ENCODE measurements at regions not wholly inside any gene's neighbourhood (a gene's known extent, or its start where the extent isn't known, plus 50 kb on each side); places are given as distances from the start of the nearest gene placed in this dataset.

DNA sequence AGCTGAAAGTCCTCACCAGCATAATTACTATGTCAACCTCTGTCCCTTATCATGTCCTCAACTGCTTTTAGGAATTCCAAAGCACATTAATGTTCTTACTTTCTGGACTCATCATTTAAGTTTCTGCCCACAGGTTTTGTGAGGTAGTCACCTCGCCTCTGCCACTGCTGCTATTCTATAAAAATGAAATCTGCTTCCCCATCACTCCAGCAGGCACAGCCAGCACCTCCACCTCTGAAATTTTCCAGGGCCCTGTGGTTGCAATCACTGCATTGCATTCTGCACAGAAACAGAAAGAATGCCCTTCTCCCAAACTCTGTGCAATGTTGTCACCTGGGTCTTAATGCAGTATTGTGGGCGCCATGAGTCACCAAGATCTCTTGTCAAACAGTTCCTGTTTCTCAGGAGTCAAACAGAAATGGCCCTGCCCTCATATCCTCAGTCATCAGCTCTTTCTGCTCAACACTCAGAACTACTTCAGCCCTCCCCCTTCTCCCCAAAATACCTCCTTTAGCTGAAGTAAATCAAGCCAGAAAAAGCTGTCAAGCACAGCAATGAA lies 529.2 kb upstream of the NBEA start:
- Histone ChIP-seq H3K9ac (ENCODE audit: low read depth, low read length) (no peak overlapping the region), H3K27ac (ENCODE audit: low read length) (no peak overlapping the region)

DNA sequence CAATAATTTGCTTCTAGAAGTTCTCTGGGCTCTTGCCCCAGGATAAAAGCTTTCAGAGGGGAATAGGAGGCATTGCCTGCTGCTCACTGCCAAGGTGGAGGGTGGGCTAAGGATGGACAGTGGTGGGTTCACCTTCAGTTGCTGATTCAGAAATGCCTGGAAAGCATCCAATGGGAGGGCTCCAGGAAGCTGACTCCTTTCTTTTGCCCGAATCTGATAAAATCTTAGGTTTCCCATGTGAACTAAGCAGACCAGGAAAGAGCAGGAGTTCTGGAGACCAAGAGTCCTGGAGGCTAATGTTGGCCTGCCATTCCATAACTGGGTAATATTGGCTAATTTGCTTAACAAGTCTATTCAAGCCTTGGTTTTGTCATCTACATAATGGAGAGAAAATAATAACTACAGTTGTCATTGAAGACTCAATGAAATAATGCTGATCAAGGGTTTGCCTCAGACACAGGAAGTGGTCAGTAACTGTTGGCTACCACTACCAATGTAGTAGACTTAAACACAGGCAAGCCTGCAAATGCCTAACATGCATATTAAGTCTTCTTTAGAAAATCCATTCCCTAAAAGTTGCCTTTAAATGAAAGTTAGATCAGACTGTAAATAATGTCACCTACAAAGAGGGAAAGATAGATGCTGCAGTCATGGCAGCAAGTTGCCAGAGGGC lies 528.4 kb upstream of the NBEA start:
- no peaks in the 10 kb centered on the region for H3K36me3 ChIP-seq (ENCODE audit: insufficient read depth, low read depth, low read length)
- no peak overlapping the region for H3K4me3 ChIP-seq (ENCODE audit: low read length)
- no peaks in the 10 kb centered on the region for H3K9me3 ChIP-seq (ENCODE audit: insufficient read depth, low read depth, low read length)
- no peak overlapping the region for H3K9ac ChIP-seq (ENCODE audit: low read depth, low read length)
- no peaks in the 10 kb centered on the region for H3K4me1 ChIP-seq (ENCODE audit: insufficient read depth, low read length)
- H3K27me3 ChIP-seq (ENCODE audit: insufficient read depth, low read length): no peaks in the 10 kb centered on the region
- no peak overlapping the region for H3K27ac ChIP-seq (ENCODE audit: low read length)

More for the DNA sequence above, 529.2 kb upstream of the NBEA start:
- Histone ChIP-seq H3K4me3 (ENCODE audit: low read length) (no peak overlapping the region), H3K27me3 (ENCODE audit: insufficient read depth, low read length) (no peaks in the 10 kb centered on the region), H3K36me3 (ENCODE audit: insufficient read depth, low read depth, low read length) (no peaks in the 10 kb centered on the region), H3K9me3 (ENCODE audit: insufficient read depth, low read depth, low read length) (no peaks in the 10 kb centered on the region), H3K4me1 (ENCODE audit: insufficient read depth, low read length) (no peaks in the 10 kb centered on the region)

GRCh38 chr13:34414616-34415015 lies 527.5 kb upstream of the NBEA start:
- Histone ChIP-seq H3K36me3 (ENCODE audit: insufficient read depth, low read depth, low read length) (no peaks in the 10 kb centered on the region), H3K4me1 (ENCODE audit: insufficient read depth, low read length) (no peaks in the 10 kb centered on the region), H3K4me3 (ENCODE audit: low read length) (no peak overlapping the region), H3K27ac (ENCODE audit: low read length) (no peak overlapping the region), H3K9ac (ENCODE audit: low read depth, low read length) (no peak overlapping the region), H3K27me3 (ENCODE audit: insufficient read depth, low read length) (no peaks in the 10 kb centered on the region), H3K9me3 (ENCODE audit: insufficient read depth, low read depth, low read length) (no peaks in the 10 kb centered on the region)

- Histone ChIP-seq H3K9me3 (ENCODE audit: insufficient read depth, low read depth, low read length) (no peaks in the 10 kb centered on the region), H3K36me3 (ENCODE audit: insufficient read depth, low read depth, low read length) (no peaks in the 10 kb centered on the region), H3K4me1 (ENCODE audit: insufficient read depth, low read length) (no peaks in the 10 kb centered on the region), H3K27me3 (ENCODE audit: insufficient read depth, low read length) (no peaks in the 10 kb centered on the region), H3K4me3 (ENCODE audit: low read length) (no peak overlapping the region), H3K27ac (ENCODE audit: low read length) (no peak overlapping the region), H3K9ac (ENCODE audit: low read depth, low read length) (no peak overlapping the region)
Measured at GRCh38 chr13:34416971-34417380, 525.1 kb upstream of the NBEA start.

DNA sequence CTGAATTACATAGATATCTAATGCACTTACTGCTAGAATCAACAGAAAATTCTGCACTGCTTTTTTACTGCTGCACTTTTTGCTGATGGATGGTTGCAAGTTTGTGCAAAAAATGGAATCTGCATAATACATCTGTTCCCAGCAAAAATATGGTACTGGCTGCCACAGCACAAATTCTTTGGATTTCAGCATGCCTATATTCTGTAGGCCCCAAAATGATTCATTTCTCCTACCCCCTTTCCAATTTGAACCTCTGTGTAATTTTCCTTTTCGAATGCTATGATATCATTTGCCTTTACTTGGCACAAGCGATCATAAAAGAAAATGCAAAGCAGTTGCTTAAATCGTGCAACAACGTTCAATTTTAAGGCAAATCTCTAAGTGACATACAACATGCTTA lies 524.2 kb upstream of the NBEA start:
- Histone ChIP-seq H3K27me3 (ENCODE audit: insufficient read depth, low read length) (no peaks in the 10 kb centered on the region), H3K9me3 (ENCODE audit: insufficient read depth, low read depth, low read length) (no peaks in the 10 kb centered on the region), H3K27ac (ENCODE audit: low read length) (no peak overlapping the region), H3K36me3 (ENCODE audit: insufficient read depth, low read depth, low read length) (no peaks in the 10 kb centered on the region), H3K9ac (ENCODE audit: low read depth, low read length) (no peak overlapping the region), H3K4me1 (ENCODE audit: insufficient read depth, low read length) (no peaks in the 10 kb centered on the region), H3K4me3 (ENCODE audit: low read length) (no peak overlapping the region)

- no peaks in the 10 kb centered on the region for H3K36me3 ChIP-seq (ENCODE audit: insufficient read depth, low read depth, low read length)
- no peaks in the 10 kb centered on the region for H3K4me1 ChIP-seq (ENCODE audit: insufficient read depth, low read length)
- H3K27ac ChIP-seq (ENCODE audit: low read length): no peak overlapping the region
- no peak overlapping the region for H3K9ac ChIP-seq (ENCODE audit: low read depth, low read length)
- no peak overlapping the region for H3K4me3 ChIP-seq (ENCODE audit: low read length)
- no peaks in the 10 kb centered on the region for H3K27me3 ChIP-seq (ENCODE audit: insufficient read depth, low read length)
- no peaks in the 10 kb centered on the region for H3K9me3 ChIP-seq (ENCODE audit: insufficient read depth, low read depth, low read length)
Measured at GRCh38 chr13:34419025-34419424, 523.0 kb upstream of the NBEA start.

GRCh38 chr13:34419755-34420154 lies 522.3 kb upstream of the NBEA start:
- no peaks in the 10 kb centered on the region for H3K27me3 ChIP-seq (ENCODE audit: insufficient read depth, low read length)
- no peaks in the 10 kb centered on the region for H3K36me3 ChIP-seq (ENCODE audit: insufficient read depth, low read depth, low read length)
- H3K9ac ChIP-seq (ENCODE audit: low read depth, low read length): no peak overlapping the region
- H3K4me3 ChIP-seq (ENCODE audit: low read length): no peak overlapping the region
- H3K9me3 ChIP-seq (ENCODE audit: insufficient read depth, low read depth, low read length): no peaks in the 10 kb centered on the region
- no peak overlapping the region for H3K27ac ChIP-seq (ENCODE audit: low read length)
- no peaks in the 10 kb centered on the region for H3K4me1 ChIP-seq (ENCODE audit: insufficient read depth, low read length)

DNA sequence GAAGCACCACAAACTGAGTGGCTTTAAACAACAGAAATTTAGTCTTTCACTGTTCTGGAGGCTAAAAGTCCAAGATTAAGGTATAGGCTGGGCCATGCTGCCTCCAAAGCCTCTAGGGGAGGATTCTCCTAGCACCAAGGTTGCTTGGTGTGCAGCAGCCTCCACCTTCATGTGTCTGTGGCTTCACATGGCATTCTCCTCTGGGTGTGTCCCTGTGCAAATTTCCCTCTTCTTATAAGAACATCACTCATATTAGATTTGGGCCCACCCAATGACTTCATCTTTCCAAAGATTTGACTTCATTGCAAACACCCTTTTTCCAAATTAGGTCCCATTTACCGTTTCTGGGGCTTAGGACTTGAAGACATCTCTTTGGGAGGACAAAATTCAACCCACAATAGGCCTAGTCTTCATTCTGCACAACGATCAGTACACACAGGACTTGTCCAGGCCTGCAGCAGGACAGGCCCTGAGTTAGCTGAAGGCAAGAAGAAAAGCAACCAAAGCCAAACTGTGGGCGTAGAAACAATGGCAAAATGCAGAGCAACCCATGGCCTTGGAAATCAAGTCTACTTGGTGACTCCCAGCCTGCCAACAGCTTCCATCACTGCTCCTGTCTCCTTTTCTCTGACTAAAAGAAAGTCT lies 521.2 kb upstream of the NBEA start:
- H3K36me3 ChIP-seq (ENCODE audit: insufficient read depth, low read depth, low read length): no peaks in the 10 kb centered on the region
- H3K9ac ChIP-seq (ENCODE audit: low read depth, low read length): no peak overlapping the region
- H3K27ac ChIP-seq (ENCODE audit: low read length): no peak overlapping the region
- no peak overlapping the region for H3K4me3 ChIP-seq (ENCODE audit: low read length)
- H3K27me3 ChIP-seq (ENCODE audit: insufficient read depth, low read length): no peaks in the 10 kb centered on the region
- no peaks in the 10 kb centered on the region for H3K9me3 ChIP-seq (ENCODE audit: insufficient read depth, low read depth, low read length)
- H3K4me1 ChIP-seq (ENCODE audit: insufficient read depth, low read length): peaks cover 6% of the 10 kb centered on the region; the same call in 1 of the 2 replicates

GRCh38 chr13:34421347-34421719 lies 520.7 kb upstream of the NBEA start:
- no peak overlapping the region for H3K4me3 ChIP-seq (ENCODE audit: low read length)
- H3K27ac ChIP-seq (ENCODE audit: low read length): no peak overlapping the region
- H3K9ac ChIP-seq (ENCODE audit: low read depth, low read length): no peak overlapping the region
- peaks cover 7% of the 10 kb centered on the region; the same call in 1 of the 2 replicates for H3K4me1 ChIP-seq (ENCODE audit: insufficient read depth, low read length)
- no peaks in the 10 kb centered on the region for H3K36me3 ChIP-seq (ENCODE audit: insufficient read depth, low read depth, low read length)
- H3K27me3 ChIP-seq (ENCODE audit: insufficient read depth, low read length): no peaks in the 10 kb centered on the region
- H3K9me3 ChIP-seq (ENCODE audit: insufficient read depth, low read depth, low read length): no peaks in the 10 kb centered on the region

- no peak overlapping the region for H3K9ac ChIP-seq (ENCODE audit: low read depth, low read length)
- no peaks in the 10 kb centered on the region for H3K9me3 ChIP-seq (ENCODE audit: insufficient read depth, low read depth, low read length)
- no peak overlapping the region for H3K4me3 ChIP-seq (ENCODE audit: low read length)
- no peaks in the 10 kb centered on the region for H3K27me3 ChIP-seq (ENCODE audit: insufficient read depth, low read length)
- no peaks in the 10 kb centered on the region for H3K36me3 ChIP-seq (ENCODE audit: insufficient read depth, low read depth, low read length)
- no peak overlapping the region for H3K27ac ChIP-seq (ENCODE audit: low read length)
- H3K4me1 ChIP-seq (ENCODE audit: insufficient read depth, low read length): peaks cover 7% of the 10 kb centered on the region; the same call in 1 of the 2 replicates
Measured at GRCh38 chr13:34421858-34422475, 520.1 kb upstream of the NBEA start.

GRCh38 chr13:34422956-34423355 lies 519.1 kb upstream of the NBEA start:
- no peaks in the 10 kb centered on the region for H3K27me3 ChIP-seq (ENCODE audit: insufficient read depth, low read length)
- no peaks in the 10 kb centered on the region for H3K36me3 ChIP-seq (ENCODE audit: insufficient read depth, low read depth, low read length)
- no peak overlapping the region for H3K9ac ChIP-seq (ENCODE audit: low read depth, low read length)
- H3K27ac ChIP-seq (ENCODE audit: low read length): no peak overlapping the region
- no peaks in the 10 kb centered on the region for H3K9me3 ChIP-seq (ENCODE audit: insufficient read depth, low read depth, low read length)
- no peak overlapping the region for H3K4me3 ChIP-seq (ENCODE audit: low read length)
- peaks cover 7% of the 10 kb centered on the region; the same call in 1 of the 2 replicates for H3K4me1 ChIP-seq (ENCODE audit: insufficient read depth, low read length)

Measured in iPS-20b (cell line).